ENCODE measurements at regions not wholly inside any gene's neighbourhood (a gene's known extent, or its start where the extent isn't known, plus 50 kb on each side); places are given as distances from the start of the nearest gene placed in this dataset.

GRCh38 chr9:31912636-31913035 is 471.8 kb upstream of the ACO1 start:
- no peak for TF ChIP-seq ZFX (IDR thresholded peaks at IDR 0.05)
- no peak for TF ChIP-seq CTCF (conservative IDR thresholded peaks at IDR 0.05)
- no peak overlapping the region for H3K27ac ChIP-seq

GRCh38 chr9:31916591-31917241 is 467.7 kb upstream of the ACO1 start:
- H3K27ac ChIP-seq, result no peak overlapping the region
- TF ChIP-seq ZFX (IDR thresholded peaks at IDR 0.05) (no peak), CTCF (conservative IDR thresholded peaks at IDR 0.05) (peak; percentile 41)

- H3K27ac ChIP-seq, result peak overlapping the region; percentile 41; the same call in 1 of the 2 replicates
Observed at GRCh38 chr9:31937737-31938136, 446.7 kb upstream of the ACO1 start.

- TF ChIP-seq CTCF (conservative IDR thresholded peaks at IDR 0.05) (no peak), ZFX (IDR thresholded peaks at IDR 0.05) (no peak)
- H3K27ac ChIP-seq, result no peak overlapping the region
Observed at GRCh38 chr9:31950756-31951155, 433.7 kb upstream of the ACO1 start.

- no peak overlapping the region for H3K27ac ChIP-seq
- no peak for TF ChIP-seq CTCF (conservative IDR thresholded peaks at IDR 0.05)
- TF ChIP-seq ZFX (IDR thresholded peaks at IDR 0.05), result no peak
Observed at GRCh38 chr9:31958572-31958971, 425.9 kb upstream of the ACO1 start.

GRCh38 chr9:31969552-31969951 is 414.9 kb upstream of the ACO1 start:
- no peak overlapping the region for H3K27ac ChIP-seq
- TF ChIP-seq CTCF (conservative IDR thresholded peaks at IDR 0.05) (no peak), ZFX (IDR thresholded peaks at IDR 0.05) (no peak)

- no peak overlapping the region for H3K27ac ChIP-seq
- no peak for TF ChIP-seq ZFX (IDR thresholded peaks at IDR 0.05)
- TF ChIP-seq CTCF (conservative IDR thresholded peaks at IDR 0.05), result no peak
Observed at GRCh38 chr9:31983895-31984294, 400.5 kb upstream of the ACO1 start.

GRCh38 chr9:31996331-31996730 is 388.1 kb upstream of the ACO1 start:
- no peak overlapping the region for H3K27ac ChIP-seq
- TF ChIP-seq CTCF (conservative IDR thresholded peaks at IDR 0.05), result peak; percentile 48
- TF ChIP-seq ZFX (IDR thresholded peaks at IDR 0.05), result no peak

Data from C4-2B (cell line).